ENCODE measurements at regions not wholly inside any gene's neighbourhood (a gene's known extent, or its start where the extent isn't known, plus 50 kb on each side); places are given as distances from the start of the nearest gene placed in this dataset.
"Not testable (repeated sequence)": the region's sequence is repeated elsewhere in the genome, so short reads cannot be mapped to it uniquely, and the experiment has no call there.

DNA sequence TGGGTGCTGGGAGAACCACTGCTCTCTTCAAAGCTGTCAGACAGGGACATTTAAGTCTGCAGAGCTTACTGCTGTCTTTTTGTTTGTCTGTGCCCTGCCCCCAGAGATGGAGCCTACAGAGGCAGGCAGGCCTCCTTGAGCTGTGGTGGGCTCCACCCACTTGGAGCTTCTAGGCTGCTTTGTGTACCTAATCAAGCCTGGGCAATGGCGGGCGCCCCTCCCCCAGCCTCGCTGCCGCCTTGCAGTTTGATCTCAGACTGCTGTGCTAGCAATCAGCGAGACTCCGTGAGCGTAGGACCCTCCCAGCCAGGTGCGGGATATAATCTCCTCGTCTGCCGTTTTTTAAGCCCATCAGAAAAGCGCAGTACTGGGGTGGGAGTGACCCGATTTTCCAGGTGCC is 125.6 kb upstream of the LRATD1 start:
- not testable (repeated sequence) for H3K36me3 ChIP-seq (ENCODE audit: control insufficient read depth in 2 of 2, insufficient read depth in 2 of 2, low read length in 2 of 2); H3K27me3 ChIP-seq (ENCODE audit: control insufficient read depth in 1 of 2, insufficient read depth in 2 of 2, low read length in 2 of 2); H3K27ac ChIP-seq (ENCODE audit: low read length); H3K4me1 ChIP-seq (ENCODE audit: control insufficient read depth, insufficient read depth, low read length); H3K9ac ChIP-seq (ENCODE audit: low read length in 2 of 2); H3K4me3 ChIP-seq (ENCODE audit: low read length in 2 of 2); H3K9me3 ChIP-seq (ENCODE audit: control insufficient read depth in 2 of 2, low read length in 2 of 2)

DNA sequence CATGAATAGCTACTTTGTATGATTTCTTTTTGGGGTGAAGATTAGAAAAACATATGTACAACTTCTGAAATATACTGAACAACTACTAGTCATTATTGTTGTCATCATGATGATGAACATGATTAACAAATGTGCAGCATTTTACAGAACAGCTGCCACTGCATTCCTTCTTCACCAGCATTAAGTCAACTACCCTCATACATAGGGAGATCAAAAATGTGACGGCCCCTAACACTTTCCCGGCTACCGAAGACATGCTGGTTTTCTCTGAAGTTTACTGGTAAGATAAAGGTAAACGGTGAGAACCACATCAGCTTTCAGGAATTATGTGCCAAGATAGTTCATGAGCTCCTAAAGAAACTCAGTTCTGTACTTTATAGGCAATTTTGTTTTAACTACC is 121.0 kb upstream of the LRATD1 start:
- no peaks in the 10 kb centered on the region for H3K4me1 ChIP-seq (ENCODE audit: control insufficient read depth, insufficient read depth, low read length)
- H3K9me3 ChIP-seq (ENCODE audit: control insufficient read depth in 2 of 2, low read length in 2 of 2), result no peaks in the 10 kb centered on the region
- H3K27ac ChIP-seq (ENCODE audit: low read length), result no peak overlapping the region
- no peaks in the 10 kb centered on the region for H3K36me3 ChIP-seq (ENCODE audit: control insufficient read depth in 2 of 2, insufficient read depth in 2 of 2, low read length in 2 of 2)
- H3K27me3 ChIP-seq (ENCODE audit: control insufficient read depth in 1 of 2, insufficient read depth in 2 of 2, low read length in 2 of 2), result no peaks in the 10 kb centered on the region
- H3K9ac ChIP-seq (ENCODE audit: low read length in 2 of 2), result no peak overlapping the region
- no peak overlapping the region for H3K4me3 ChIP-seq (ENCODE audit: low read length in 2 of 2)

GRCh38 chr2:14513903-14514302 is 118.6 kb upstream of the LRATD1 start:
- Histone ChIP-seq H3K9ac (ENCODE audit: low read length in 2 of 2) (no peak overlapping the region), H3K27me3 (ENCODE audit: control insufficient read depth in 1 of 2, insufficient read depth in 2 of 2, low read length in 2 of 2) (no peaks in the 10 kb centered on the region), H3K4me3 (ENCODE audit: low read length in 2 of 2) (no peak overlapping the region), H3K27ac (ENCODE audit: low read length) (no peak overlapping the region), H3K36me3 (ENCODE audit: control insufficient read depth in 2 of 2, insufficient read depth in 2 of 2, low read length in 2 of 2) (no peaks in the 10 kb centered on the region), H3K4me1 (ENCODE audit: control insufficient read depth, insufficient read depth, low read length) (no peaks in the 10 kb centered on the region), H3K9me3 (ENCODE audit: control insufficient read depth in 2 of 2, low read length in 2 of 2) (no peaks in the 10 kb centered on the region)

DNA sequence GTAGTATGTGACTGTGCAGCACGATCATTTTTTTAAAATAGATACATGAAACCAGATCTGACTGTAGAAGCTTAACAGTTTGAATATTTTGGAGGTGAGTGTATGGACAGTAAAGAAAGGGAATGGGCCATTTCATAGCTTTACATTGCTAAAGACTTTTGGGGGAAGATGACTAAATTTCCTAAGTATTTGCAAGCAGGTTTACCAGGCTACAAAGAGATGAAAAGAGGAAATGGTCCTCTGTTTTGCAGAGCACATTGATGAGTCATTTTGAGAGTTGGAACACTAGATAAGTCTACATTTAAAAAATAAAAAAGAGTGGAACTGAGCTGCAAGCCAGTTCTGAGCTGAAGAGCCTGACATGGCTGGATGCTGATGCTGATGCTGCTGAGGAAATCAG is 115.7 kb upstream of the LRATD1 start:
- Histone ChIP-seq H3K9ac (ENCODE audit: low read length in 2 of 2) (no peak overlapping the region), H3K4me1 (ENCODE audit: control insufficient read depth, insufficient read depth, low read length) (no peaks in the 10 kb centered on the region), H3K4me3 (ENCODE audit: low read length in 2 of 2) (no peak overlapping the region), H3K27me3 (ENCODE audit: control insufficient read depth in 1 of 2, insufficient read depth in 2 of 2, low read length in 2 of 2) (no peaks in the 10 kb centered on the region), H3K27ac (ENCODE audit: low read length) (no peak overlapping the region), H3K36me3 (ENCODE audit: control insufficient read depth in 2 of 2, insufficient read depth in 2 of 2, low read length in 2 of 2) (no peaks in the 10 kb centered on the region), H3K9me3 (ENCODE audit: control insufficient read depth in 2 of 2, low read length in 2 of 2) (no peaks in the 10 kb centered on the region)

GRCh38 chr2:14517731-14518130 is 114.8 kb upstream of the LRATD1 start:
- H3K36me3 ChIP-seq (ENCODE audit: control insufficient read depth in 2 of 2, insufficient read depth in 2 of 2, low read length in 2 of 2), result no peaks in the 10 kb centered on the region
- no peaks in the 10 kb centered on the region for H3K27me3 ChIP-seq (ENCODE audit: control insufficient read depth in 1 of 2, insufficient read depth in 2 of 2, low read length in 2 of 2)
- H3K4me3 ChIP-seq (ENCODE audit: low read length in 2 of 2), result no peak overlapping the region
- H3K9me3 ChIP-seq (ENCODE audit: control insufficient read depth in 2 of 2, low read length in 2 of 2), result no peaks in the 10 kb centered on the region
- H3K4me1 ChIP-seq (ENCODE audit: control insufficient read depth, insufficient read depth, low read length), result no peaks in the 10 kb centered on the region
- H3K9ac ChIP-seq (ENCODE audit: low read length in 2 of 2), result no peak overlapping the region
- H3K27ac ChIP-seq (ENCODE audit: low read length), result no peak overlapping the region

- Histone ChIP-seq H3K9ac (ENCODE audit: low read length in 2 of 2) (no peak overlapping the region), H3K27me3 (ENCODE audit: control insufficient read depth in 1 of 2, insufficient read depth in 2 of 2, low read length in 2 of 2) (no peaks in the 10 kb centered on the region), H3K4me3 (ENCODE audit: low read length in 2 of 2) (no peak overlapping the region), H3K4me1 (ENCODE audit: control insufficient read depth, insufficient read depth, low read length) (no peaks in the 10 kb centered on the region), H3K9me3 (ENCODE audit: control insufficient read depth in 2 of 2, low read length in 2 of 2) (no peaks in the 10 kb centered on the region), H3K27ac (ENCODE audit: low read length) (no peak overlapping the region), H3K36me3 (ENCODE audit: control insufficient read depth in 2 of 2, insufficient read depth in 2 of 2, low read length in 2 of 2) (no peaks in the 10 kb centered on the region)
Observed at GRCh38 chr2:14520385-14520945, 112.1 kb upstream of the LRATD1 start.

GRCh38 chr2:14524041-14524802 is 108.3 kb upstream of the LRATD1 start:
- Histone ChIP-seq H3K27me3 (ENCODE audit: control insufficient read depth in 1 of 2, insufficient read depth in 2 of 2, low read length in 2 of 2) (no peaks in the 10 kb centered on the region), H3K9me3 (ENCODE audit: control insufficient read depth in 2 of 2, low read length in 2 of 2) (no peaks in the 10 kb centered on the region), H3K9ac (ENCODE audit: low read length in 2 of 2) (no peak overlapping the region), H3K4me1 (ENCODE audit: control insufficient read depth, insufficient read depth, low read length) (no peaks in the 10 kb centered on the region), H3K27ac (ENCODE audit: low read length) (no peak overlapping the region), H3K4me3 (ENCODE audit: low read length in 2 of 2) (no peak overlapping the region), H3K36me3 (ENCODE audit: control insufficient read depth in 2 of 2, insufficient read depth in 2 of 2, low read length in 2 of 2) (no peaks in the 10 kb centered on the region)

- Histone ChIP-seq H3K4me3 (ENCODE audit: low read length in 2 of 2) (no peak overlapping the region), H3K4me1 (ENCODE audit: control insufficient read depth, insufficient read depth, low read length) (no peaks in the 10 kb centered on the region), H3K9me3 (ENCODE audit: control insufficient read depth in 2 of 2, low read length in 2 of 2) (no peaks in the 10 kb centered on the region), H3K27me3 (ENCODE audit: control insufficient read depth in 1 of 2, insufficient read depth in 2 of 2, low read length in 2 of 2) (no peaks in the 10 kb centered on the region), H3K27ac (ENCODE audit: low read length) (no peak overlapping the region), H3K36me3 (ENCODE audit: control insufficient read depth in 2 of 2, insufficient read depth in 2 of 2, low read length in 2 of 2) (no peaks in the 10 kb centered on the region), H3K9ac (ENCODE audit: low read length in 2 of 2) (no peak overlapping the region)
Observed at GRCh38 chr2:14524803-14525080, 107.8 kb upstream of the LRATD1 start.

DNA sequence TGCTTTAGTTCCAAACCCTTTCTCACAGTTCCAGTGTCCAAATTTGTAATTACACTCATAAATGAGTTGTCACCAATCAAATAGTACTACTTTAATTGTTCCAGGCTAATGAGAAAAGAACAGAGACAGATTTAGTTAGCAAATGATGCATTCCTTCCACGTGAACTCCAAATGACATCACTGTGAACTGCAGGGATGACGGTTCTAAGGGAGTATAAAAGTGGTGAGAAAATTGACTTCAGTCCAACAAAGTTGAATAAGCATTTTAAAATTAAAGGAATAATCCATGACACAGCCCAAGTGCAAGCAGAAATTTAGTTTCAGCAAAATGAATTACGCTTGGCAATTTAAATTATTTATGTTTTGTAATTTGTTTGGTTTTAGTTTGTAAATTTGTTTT is 102.0 kb upstream of the LRATD1 start:
- H3K27ac ChIP-seq (ENCODE audit: low read length), result no peak overlapping the region
- H3K27me3 ChIP-seq (ENCODE audit: control insufficient read depth in 1 of 2, insufficient read depth in 2 of 2, low read length in 2 of 2), result no peaks in the 10 kb centered on the region
- H3K36me3 ChIP-seq (ENCODE audit: control insufficient read depth in 2 of 2, insufficient read depth in 2 of 2, low read length in 2 of 2), result no peaks in the 10 kb centered on the region
- no peaks in the 10 kb centered on the region for H3K4me1 ChIP-seq (ENCODE audit: control insufficient read depth, insufficient read depth, low read length)
- H3K9ac ChIP-seq (ENCODE audit: low read length in 2 of 2), result no peak overlapping the region
- H3K4me3 ChIP-seq (ENCODE audit: low read length in 2 of 2), result no peak overlapping the region
- H3K9me3 ChIP-seq (ENCODE audit: control insufficient read depth in 2 of 2, low read length in 2 of 2), result no peaks in the 10 kb centered on the region

DNA sequence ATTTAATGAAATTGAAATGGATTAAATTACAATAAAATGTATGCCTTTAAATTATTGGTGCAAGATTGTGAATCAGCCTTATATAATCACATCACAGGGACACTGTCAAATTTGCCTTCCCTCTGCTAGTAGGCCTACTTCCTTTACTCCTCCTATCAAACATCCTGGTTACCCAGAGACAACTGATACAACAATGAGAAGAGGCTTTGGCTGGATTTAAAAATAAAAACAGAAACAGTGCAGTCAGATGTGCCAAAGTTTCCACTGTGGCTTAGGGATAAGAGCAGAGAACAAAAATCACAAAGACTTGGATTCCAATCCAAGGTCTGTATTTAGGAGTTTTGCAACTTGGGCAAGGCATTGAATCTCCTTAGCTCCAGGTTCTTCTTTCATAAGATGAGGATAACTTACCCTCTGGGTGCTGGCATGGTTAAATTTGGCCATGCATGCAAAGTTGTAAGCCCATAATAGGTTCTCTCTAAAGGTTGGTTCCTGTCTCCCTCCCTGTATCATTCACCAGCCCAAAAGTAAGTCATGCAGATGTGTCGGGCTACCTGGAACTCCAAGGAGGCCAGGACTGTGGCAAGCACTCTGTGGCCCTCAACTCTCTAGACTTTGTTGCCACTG is 99.3 kb upstream of the LRATD1 start:
- Histone ChIP-seq H3K4me1 (ENCODE audit: control insufficient read depth, insufficient read depth, low read length) (no peaks in the 10 kb centered on the region), H3K9me3 (ENCODE audit: control insufficient read depth in 2 of 2, low read length in 2 of 2) (no peaks in the 10 kb centered on the region), H3K9ac (ENCODE audit: low read length in 2 of 2) (no peak overlapping the region), H3K27ac (ENCODE audit: low read length) (no peak overlapping the region), H3K36me3 (ENCODE audit: control insufficient read depth in 2 of 2, insufficient read depth in 2 of 2, low read length in 2 of 2) (no peaks in the 10 kb centered on the region), H3K4me3 (ENCODE audit: low read length in 2 of 2) (no peak overlapping the region), H3K27me3 (ENCODE audit: control insufficient read depth in 1 of 2, insufficient read depth in 2 of 2, low read length in 2 of 2) (no peaks in the 10 kb centered on the region)

DNA sequence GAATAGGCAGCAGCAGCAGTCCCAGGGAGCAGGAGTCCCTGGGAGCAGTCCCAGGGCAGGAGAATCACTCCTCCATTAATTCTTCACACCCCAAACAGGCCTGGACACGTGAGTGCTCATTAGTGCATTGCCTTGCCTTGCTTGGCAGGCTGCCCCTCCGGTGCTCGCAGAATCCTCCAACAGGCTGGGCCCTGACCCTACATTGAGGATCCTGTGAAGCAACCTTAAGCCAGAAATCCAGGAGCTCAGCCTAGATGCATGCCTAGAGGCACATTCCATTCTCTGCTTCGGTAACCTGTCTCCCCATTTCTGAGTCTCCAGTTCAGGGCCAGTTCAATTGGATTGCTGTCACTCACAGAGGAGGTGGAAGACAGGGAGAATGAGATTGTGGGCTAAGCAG is 97.4 kb upstream of the LRATD1 start:
- no peaks in the 10 kb centered on the region for H3K27me3 ChIP-seq (ENCODE audit: control insufficient read depth in 1 of 2, insufficient read depth in 2 of 2, low read length in 2 of 2)
- H3K4me3 ChIP-seq (ENCODE audit: low read length in 2 of 2), result no peak overlapping the region
- no peaks in the 10 kb centered on the region for H3K9me3 ChIP-seq (ENCODE audit: control insufficient read depth in 2 of 2, low read length in 2 of 2)
- H3K4me1 ChIP-seq (ENCODE audit: control insufficient read depth, insufficient read depth, low read length), result no peaks in the 10 kb centered on the region
- no peak overlapping the region for H3K9ac ChIP-seq (ENCODE audit: low read length in 2 of 2)
- H3K36me3 ChIP-seq (ENCODE audit: control insufficient read depth in 2 of 2, insufficient read depth in 2 of 2, low read length in 2 of 2), result no peaks in the 10 kb centered on the region
- no peak overlapping the region for H3K27ac ChIP-seq (ENCODE audit: low read length)

Measured in stomach smooth muscle (tissue), 2 donors.